BE2C (cell line): ENCODE measurements at regions not wholly inside any gene's neighbourhood (a gene's known extent, or its start where the extent isn't known, plus 50 kb on each side); places are given as distances from the start of the nearest gene placed in this dataset.

Experiments used
- DNase-seq: peaks from one replicate; pipeline ENCODE4 v3.0.0-alpha.2; 2020
- H3K27me3 ChIP-seq: fragments of 250-450 bp; sonication (Bioruptor Pico); 2 replicates; pipeline ENCODE4 v1.5.1; 2020; ENCODE audit warnings: mild to moderate bottlenecking
- H3K36me3 ChIP-seq: fragments of 250-450 bp; sonication (Bioruptor Pico); 2 replicates; pipeline ENCODE4 v1.5.1; 2020; ENCODE audit warnings: mild to moderate bottlenecking
- H3K4me1 ChIP-seq: fragments of 250-450 bp; sonication (Bioruptor Pico); 2 replicates; pipeline ENCODE4 v1.5.1; 2020
- H3K4me3 ChIP-seq: 2 replicates; pipeline ENCODE4 v1.5.1; 2011; ENCODE audit warnings: low read depth, low read length
- H3K9me3 ChIP-seq: fragments of 250-450 bp; sonication (Bioruptor Pico); 2 replicates; pipeline ENCODE4 v1.5.1; 2020
- CTCF ChIP-seq: IDR thresholded peaks from 2 replicates; pipeline ENCODE4 v1.5.1; 2012; ENCODE audit warnings: mild to moderate bottlenecking, low read depth, low read length

- no peak overlapping the region for H3K4me3 ChIP-seq
Measured at GRCh38 chr14:87567618-87568295, 425.2 kb downstream of the GALC start.

GRCh38 chr14:87566991-87567390 lies 426.0 kb downstream of the GALC start:
- H3K9me3 ChIP-seq, result no peaks in the 10 kb centered on the region
- H3K36me3 ChIP-seq, result no peaks in the 10 kb centered on the region
- H3K4me1 ChIP-seq, result no peaks in the 10 kb centered on the region
- H3K27me3 ChIP-seq, result no peaks in the 10 kb centered on the region
- H3K4me3 ChIP-seq, result no peak overlapping the region
- TF ChIP-seq CTCF, result no peak
- DNase-seq, result no peak

More at GRCh38 chr14:87567618-87568295, 425.2 kb downstream of the GALC start:
- Histone ChIP-seq H3K9me3 (no peaks in the 10 kb centered on the region), H3K4me1 (no peaks in the 10 kb centered on the region), H3K27me3 (no peaks in the 10 kb centered on the region), H3K36me3 (no peaks in the 10 kb centered on the region)
- DNase-seq, result no peak
- TF ChIP-seq CTCF, result no peak

- no peaks in the 10 kb centered on the region for H3K9me3 ChIP-seq
- no peaks in the 10 kb centered on the region for H3K4me1 ChIP-seq
- no peak for DNase-seq
- no peaks in the 10 kb centered on the region for H3K27me3 ChIP-seq
- no peak overlapping the region for H3K4me3 ChIP-seq
- no peaks in the 10 kb centered on the region for H3K36me3 ChIP-seq
- no peak for TF ChIP-seq CTCF
Measured at GRCh38 chr14:87547536-87547935, 445.4 kb downstream of the GALC start.

GRCh38 chr14:87542288-87542687 lies 450.7 kb downstream of the GALC start:
- no peak for DNase-seq
- H3K9me3 ChIP-seq, result no peaks in the 10 kb centered on the region

GRCh38 chr14:87540339-87540738 lies 452.6 kb downstream of the GALC start:
- TF ChIP-seq CTCF, result no peak
- DNase-seq, result no peak
- no peaks in the 10 kb centered on the region for H3K36me3 ChIP-seq
- no peaks in the 10 kb centered on the region for H3K9me3 ChIP-seq
- no peaks in the 10 kb centered on the region for H3K27me3 ChIP-seq
- H3K4me3 ChIP-seq, result no peak overlapping the region
- no peaks in the 10 kb centered on the region for H3K4me1 ChIP-seq

More at GRCh38 chr14:87542288-87542687, 450.7 kb downstream of the GALC start:
- Histone ChIP-seq H3K27me3 (no peaks in the 10 kb centered on the region), H3K36me3 (no peaks in the 10 kb centered on the region), H3K4me1 (no peaks in the 10 kb centered on the region), H3K4me3 (no peak overlapping the region)
- no peak for TF ChIP-seq CTCF

GRCh38 chr14:87529081-87529480 lies 463.9 kb downstream of the GALC start:
- H3K4me3 ChIP-seq, result no peak overlapping the region
- no peak for DNase-seq

More at GRCh38 chr14:87529081-87529480, 463.9 kb downstream of the GALC start:
- Histone ChIP-seq H3K36me3 (no peaks in the 10 kb centered on the region), H3K9me3 (no peaks in the 10 kb centered on the region; the same call in 1 of the 2 replicates), H3K4me1 (no peaks in the 10 kb centered on the region), H3K27me3 (no peaks in the 10 kb centered on the region)
- no peak for TF ChIP-seq CTCF
